HUDEP-2 (cell line): ENCODE measurements at regions not wholly inside any gene's neighbourhood (a gene's known extent, or its start where the extent isn't known, plus 50 kb on each side); places are given as distances from the start of the nearest gene placed in this dataset.

Experiments
- DNase-seq, 76 experiments: peaks; one replicate each; lab custom pipeline; 2025; ENCODE audit not compliant: unreplicated experiment in 76 of 76; lab: John Stamatoyannopoulos, UW

DNA sequence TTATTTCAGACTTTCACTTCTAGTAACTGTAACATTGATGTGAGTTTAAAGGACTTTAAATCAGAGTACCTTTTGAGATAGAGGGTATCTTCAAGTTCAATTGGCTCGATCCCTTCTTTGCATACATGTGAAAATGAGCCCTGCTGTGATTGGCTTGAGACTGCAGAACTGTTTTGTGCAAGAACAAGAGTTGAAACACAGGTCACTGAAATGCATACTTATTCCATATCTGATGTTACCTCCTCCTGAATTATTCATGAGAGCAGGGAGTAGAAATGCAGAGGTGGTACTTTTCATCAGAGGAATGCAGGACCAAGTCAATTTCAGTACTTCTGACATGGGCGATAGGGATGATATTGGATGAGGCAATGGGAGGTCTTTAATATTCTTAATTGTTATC lies 459.5 kb downstream of the TLR4 start:
- DNase-seq = no peak

GRCh38 chr9:118165451-118165850 lies 461.2 kb downstream of the TLR4 start:
- DNase-seq = no peak

- DNase-seq = no peak
Measured at GRCh38 chr9:118170032-118170955, 466.1 kb downstream of the TLR4 start.

GRCh38 chr9:118177241-118177640 lies 473.0 kb downstream of the TLR4 start:
- DNase-seq = no peak

GRCh38 chr9:118183576-118183975 lies 479.4 kb downstream of the TLR4 start:
- no peak for DNase-seq

- no peak for DNase-seq
Measured at GRCh38 chr9:118187408-118187807, 483.2 kb downstream of the TLR4 start.

DNA sequence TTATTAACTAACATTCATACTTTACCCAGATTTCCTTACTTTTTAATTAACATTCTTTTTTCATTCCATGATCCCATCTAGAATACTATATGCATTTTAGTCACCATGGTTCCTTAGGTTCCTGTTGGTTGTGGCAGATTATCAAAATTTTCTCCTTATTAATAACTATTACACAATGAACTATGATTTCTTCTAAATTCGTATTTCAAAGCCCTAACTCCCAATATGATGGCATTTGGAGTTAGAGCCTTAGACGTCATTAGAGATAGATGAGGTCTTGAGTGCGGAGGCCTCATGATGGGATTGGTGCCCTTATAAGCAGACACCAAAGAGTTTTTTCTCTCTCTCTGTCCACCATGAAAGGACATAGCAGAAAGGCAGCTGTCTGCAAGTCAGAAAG lies 485.4 kb downstream of the TLR4 start:
- no peak for DNase-seq

DNA sequence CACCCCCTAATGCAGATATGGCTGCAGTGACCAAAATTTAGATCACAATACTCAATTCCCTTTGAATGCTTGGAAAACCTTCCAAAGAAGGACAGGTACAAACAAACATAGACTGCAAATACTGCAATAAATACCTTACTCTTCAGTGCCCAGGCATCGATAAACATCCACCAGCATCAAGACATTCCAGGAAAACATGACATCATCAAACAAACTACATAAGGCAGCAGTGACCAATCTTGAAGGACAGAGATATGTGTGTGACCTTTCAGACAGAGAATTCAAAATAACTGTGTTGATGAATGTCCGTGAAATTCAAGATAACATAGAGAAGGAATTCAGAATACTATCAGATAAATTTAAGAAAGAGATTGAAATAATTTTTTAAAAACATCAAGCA lies 488.6 kb downstream of the TLR4 start:
- DNase-seq = no peak

DNA sequence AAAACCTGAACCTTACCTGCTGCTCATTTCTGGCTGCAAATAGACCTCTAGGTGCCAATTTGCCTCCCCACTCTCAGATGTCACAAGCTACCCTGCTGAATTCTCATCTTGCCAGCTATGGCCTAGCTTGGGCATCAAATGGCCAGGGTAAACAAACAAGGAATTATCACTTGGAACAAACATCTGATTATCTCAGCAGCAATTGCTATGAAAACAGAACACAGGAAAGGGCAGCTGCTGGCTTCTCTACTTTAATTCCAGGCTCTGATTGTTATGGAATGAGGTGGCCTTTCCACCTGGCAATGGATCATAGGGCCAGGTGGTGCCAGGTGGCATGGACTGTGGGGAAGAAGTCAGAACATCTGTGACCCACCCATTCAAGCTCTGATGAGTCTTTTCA lies 505.1 kb downstream of the TLR4 start:
- DNase-seq = no peak

GRCh38 chr9:118215549-118215948 lies 511.3 kb downstream of the TLR4 start:
- DNase-seq = no peak

GRCh38 chr9:118222375-118222774 lies 518.2 kb downstream of the TLR4 start:
- DNase-seq = no peak

- DNase-seq = no peak
Measured at GRCh38 chr9:118223111-118223510, 518.9 kb downstream of the TLR4 start.

- no peak for DNase-seq
Measured at GRCh38 chr9:118230329-118230728, 526.1 kb downstream of the TLR4 start.

DNA sequence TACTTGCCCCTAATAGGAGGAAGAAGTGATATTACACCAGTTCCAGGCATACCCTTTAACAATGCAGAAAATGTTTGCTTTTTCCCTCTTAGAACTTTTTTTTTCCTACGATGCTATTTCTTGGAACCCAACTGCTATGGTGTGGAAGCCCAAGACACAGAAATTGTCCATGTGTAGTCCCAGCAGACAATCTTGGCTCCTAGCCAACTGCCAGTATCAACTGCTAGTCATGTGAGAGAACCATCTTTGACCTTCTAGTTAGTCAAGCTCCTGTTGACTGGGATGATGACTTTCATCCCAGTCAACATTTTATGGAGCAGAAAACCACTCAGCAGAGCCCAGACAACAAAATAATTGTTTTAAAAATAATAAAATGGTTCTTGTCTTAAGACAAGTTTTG lies 532.4 kb downstream of the TLR4 start:
- DNase-seq = no peak

- DNase-seq = no peak
Measured at GRCh38 chr9:118238139-118238538, 533.9 kb downstream of the TLR4 start.

GRCh38 chr9:118252027-118252426 lies 547.8 kb downstream of the TLR4 start:
- no peak for DNase-seq

GRCh38 chr9:118262191-118262590 lies 558.0 kb downstream of the TLR4 start:
- DNase-seq = no peak

- DNase-seq = no peak
Measured at GRCh38 chr9:118263949-118264348, 559.7 kb downstream of the TLR4 start.

DNA sequence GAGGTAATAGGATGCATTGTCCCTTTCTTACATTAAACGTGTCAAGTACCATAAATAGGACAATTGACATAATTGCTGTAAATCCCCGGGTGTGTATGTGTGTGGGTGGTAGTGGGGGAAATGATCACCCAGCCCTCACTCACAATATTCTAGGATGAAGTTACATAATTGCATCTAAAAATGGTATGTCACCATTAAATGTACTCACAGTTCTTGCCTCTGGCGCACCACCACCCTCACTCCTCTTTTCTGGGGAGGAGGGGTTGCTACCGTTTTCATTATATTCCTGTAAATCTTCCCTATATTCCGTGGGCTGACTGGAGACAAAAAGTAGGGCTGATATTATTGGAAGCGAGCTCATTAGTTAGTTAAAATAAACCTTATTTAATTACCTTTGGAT lies 563.8 kb downstream of the TLR4 start:
- DNase-seq = no peak

DNA sequence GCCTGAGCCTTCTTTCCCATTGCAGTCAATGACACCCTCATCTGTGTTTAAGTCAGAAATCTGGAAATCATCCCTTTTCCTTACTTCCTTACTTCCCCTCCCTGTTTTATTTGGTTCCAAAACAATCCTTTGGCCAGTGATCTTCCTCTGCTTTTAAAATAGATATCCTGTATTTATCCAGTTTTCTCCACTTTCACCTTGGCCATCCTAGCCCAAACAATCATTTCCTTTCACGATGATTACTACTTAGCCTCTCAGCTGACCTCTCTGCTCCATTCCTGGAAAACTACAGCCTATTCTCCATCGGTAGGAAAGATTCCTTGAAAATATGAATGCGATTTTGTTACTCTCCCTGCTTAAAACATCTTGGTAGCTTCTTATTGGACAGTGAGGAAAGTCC lies 565.4 kb downstream of the TLR4 start:
- DNase-seq = no peak

DNA sequence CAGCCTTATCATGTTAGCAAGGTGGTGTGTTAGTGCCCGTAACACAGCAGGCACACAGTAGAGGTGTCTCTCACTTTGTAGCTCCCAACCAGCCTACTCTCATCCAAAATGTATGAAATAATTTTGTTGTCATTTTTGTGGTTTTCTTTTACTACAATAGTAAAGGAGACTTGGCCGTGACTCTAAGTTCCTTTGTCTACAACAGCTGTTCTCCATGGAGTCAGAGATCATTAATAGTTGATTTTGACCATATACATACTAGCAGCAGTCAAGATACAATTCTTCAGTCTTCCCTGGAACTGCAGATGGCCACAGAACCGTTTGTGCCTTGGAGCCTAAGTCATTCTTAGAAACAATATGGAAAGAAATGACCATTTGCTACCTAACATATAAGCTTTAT lies 567.1 kb downstream of the TLR4 start:
- DNase-seq = no peak

- no peak for DNase-seq
Measured at GRCh38 chr9:118271936-118272335, 567.7 kb downstream of the TLR4 start.

- no peak for DNase-seq
Measured at GRCh38 chr9:118273048-118273447, 568.8 kb downstream of the TLR4 start.
